HL-60 (cell line): ENCODE measurements at regions not wholly inside any gene's neighbourhood (a gene's known extent, or its start where the extent isn't known, plus 50 kb on each side); places are given as distances from the start of the nearest gene placed in this dataset.

Source experiments
- DNase-seq, 2 experiments: peaks; one replicate each; pipeline ENCODE4 v3.0.0-alpha.2; 2010 to 2020; ENCODE audit warnings: low read depth in 1 of 2, low spot score in 1 of 2
- H3K27ac ChIP-seq: fragments of 250-450 bp; sonication (Bioruptor Pico); replicated peaks from 2 replicates; pipeline ENCODE4 v1.5.1; 2020; ENCODE audit warnings: mild to moderate bottlenecking, moderate library complexity
- H3K27me3 ChIP-seq: fragments of 250-450 bp; sonication (Bioruptor Pico); 2 replicates; pipeline ENCODE4 v1.5.1; 2021; ENCODE audit warnings: mild to moderate bottlenecking, moderate library complexity; ENCODE audit not compliant: insufficient read depth, poor library complexity, severe bottlenecking
- H3K4me3 ChIP-seq: replicated peaks from 2 replicates; pipeline ENCODE4 v1.5.1; 2011; ENCODE audit warnings: mild to moderate bottlenecking, control low read depth, low read length; ENCODE audit not compliant: insufficient read depth
- GABPA ChIP-seq: IDR thresholded peaks from 2 replicates; pipeline ENCODE4 v1.6.1; 2012; ENCODE audit warnings: low read depth
- POLR2AphosphoS5 ChIP-seq: IDR thresholded peaks from 2 replicates; pipeline ENCODE4 v1.6.1; 2012; ENCODE audit warnings: low read depth
- SPI1 ChIP-seq: IDR thresholded peaks from 2 replicates; pipeline ENCODE4 v1.6.1; 2012; ENCODE audit warnings: low read depth, mild to moderate bottlenecking, borderline replicate concordance
- TF ChIP-seq, protein P1 (sequence below): IDR thresholded peaks from 2 replicates; pipeline ENCODE4 v1.6.1; 2012; ENCODE audit warnings: low read depth; ENCODE audit not compliant: insufficient replicate concordance
- TF ChIP-seq, protein P2 (sequence below): IDR thresholded peaks from one replicate; pipeline ENCODE4 v1.5.1; 2011; ENCODE audit warnings: low read length, control low read depth, inconsistent platforms; ENCODE audit not compliant: insufficient read depth

- TF ChIP-seq, protein P1, sequence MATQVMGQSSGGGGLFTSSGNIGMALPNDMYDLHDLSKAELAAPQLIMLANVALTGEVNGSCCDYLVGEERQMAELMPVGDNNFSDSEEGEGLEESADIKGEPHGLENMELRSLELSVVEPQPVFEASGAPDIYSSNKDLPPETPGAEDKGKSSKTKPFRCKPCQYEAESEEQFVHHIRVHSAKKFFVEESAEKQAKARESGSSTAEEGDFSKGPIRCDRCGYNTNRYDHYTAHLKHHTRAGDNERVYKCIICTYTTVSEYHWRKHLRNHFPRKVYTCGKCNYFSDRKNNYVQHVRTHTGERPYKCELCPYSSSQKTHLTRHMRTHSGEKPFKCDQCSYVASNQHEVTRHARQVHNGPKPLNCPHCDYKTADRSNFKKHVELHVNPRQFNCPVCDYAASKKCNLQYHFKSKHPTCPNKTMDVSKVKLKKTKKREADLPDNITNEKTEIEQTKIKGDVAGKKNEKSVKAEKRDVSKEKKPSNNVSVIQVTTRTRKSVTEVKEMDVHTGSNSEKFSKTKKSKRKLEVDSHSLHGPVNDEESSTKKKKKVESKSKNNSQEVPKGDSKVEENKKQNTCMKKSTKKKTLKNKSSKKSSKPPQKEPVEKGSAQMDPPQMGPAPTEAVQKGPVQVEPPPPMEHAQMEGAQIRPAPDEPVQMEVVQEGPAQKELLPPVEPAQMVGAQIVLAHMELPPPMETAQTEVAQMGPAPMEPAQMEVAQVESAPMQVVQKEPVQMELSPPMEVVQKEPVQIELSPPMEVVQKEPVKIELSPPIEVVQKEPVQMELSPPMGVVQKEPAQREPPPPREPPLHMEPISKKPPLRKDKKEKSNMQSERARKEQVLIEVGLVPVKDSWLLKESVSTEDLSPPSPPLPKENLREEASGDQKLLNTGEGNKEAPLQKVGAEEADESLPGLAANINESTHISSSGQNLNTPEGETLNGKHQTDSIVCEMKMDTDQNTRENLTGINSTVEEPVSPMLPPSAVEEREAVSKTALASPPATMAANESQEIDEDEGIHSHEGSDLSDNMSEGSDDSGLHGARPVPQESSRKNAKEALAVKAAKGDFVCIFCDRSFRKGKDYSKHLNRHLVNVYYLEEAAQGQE, result no peak
- no peak for TF ChIP-seq GABPA
- TF ChIP-seq, protein P2, sequence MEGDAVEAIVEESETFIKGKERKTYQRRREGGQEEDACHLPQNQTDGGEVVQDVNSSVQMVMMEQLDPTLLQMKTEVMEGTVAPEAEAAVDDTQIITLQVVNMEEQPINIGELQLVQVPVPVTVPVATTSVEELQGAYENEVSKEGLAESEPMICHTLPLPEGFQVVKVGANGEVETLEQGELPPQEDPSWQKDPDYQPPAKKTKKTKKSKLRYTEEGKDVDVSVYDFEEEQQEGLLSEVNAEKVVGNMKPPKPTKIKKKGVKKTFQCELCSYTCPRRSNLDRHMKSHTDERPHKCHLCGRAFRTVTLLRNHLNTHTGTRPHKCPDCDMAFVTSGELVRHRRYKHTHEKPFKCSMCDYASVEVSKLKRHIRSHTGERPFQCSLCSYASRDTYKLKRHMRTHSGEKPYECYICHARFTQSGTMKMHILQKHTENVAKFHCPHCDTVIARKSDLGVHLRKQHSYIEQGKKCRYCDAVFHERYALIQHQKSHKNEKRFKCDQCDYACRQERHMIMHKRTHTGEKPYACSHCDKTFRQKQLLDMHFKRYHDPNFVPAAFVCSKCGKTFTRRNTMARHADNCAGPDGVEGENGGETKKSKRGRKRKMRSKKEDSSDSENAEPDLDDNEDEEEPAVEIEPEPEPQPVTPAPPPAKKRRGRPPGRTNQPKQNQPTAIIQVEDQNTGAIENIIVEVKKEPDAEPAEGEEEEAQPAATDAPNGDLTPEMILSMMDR, result no peak
These were observed 101.8 kb downstream of the PTGS2 start for GRCh38 chr1:186578325-186579016.

DNA sequence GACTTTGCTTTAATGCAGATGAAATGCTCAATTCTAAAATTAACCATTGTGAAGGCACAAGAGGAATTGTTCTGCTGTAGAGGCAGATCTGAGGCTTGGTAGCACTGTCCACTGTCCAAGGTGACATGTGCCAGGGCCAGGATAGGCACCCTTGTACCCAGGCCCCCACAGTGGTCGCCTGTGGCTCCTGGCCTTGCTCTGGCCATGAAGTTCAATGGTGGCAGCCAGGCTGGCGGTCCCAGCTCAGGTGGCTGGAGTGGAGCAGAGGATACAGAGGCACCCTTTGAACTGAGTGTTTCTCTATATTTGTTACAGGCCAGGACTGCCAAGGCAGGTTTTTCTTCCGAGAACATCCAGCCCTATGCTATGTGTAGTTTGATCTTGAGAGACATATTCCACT, 102.6 kb downstream of the PTGS2 start:
- no peak overlapping the region for H3K27ac ChIP-seq
- TF ChIP-seq, protein P2, result no peak
- no peak for TF ChIP-seq GABPA
- no peak for TF ChIP-seq SPI1
- TF ChIP-seq, protein P1, result no peak
- TF ChIP-seq POLR2AphosphoS5, result no peak
- H3K4me3 ChIP-seq, result no peak overlapping the region
- DNase-seq, result no peak
- no peaks in the 10 kb centered on the region for H3K27me3 ChIP-seq

More at GRCh38 chr1:186578325-186579016, 101.8 kb downstream of the PTGS2 start:
- no peaks in the 10 kb centered on the region for H3K27me3 ChIP-seq
- H3K4me3 ChIP-seq, result no peak overlapping the region
- H3K27ac ChIP-seq, result no peak overlapping the region
- no peak for DNase-seq

- TF ChIP-seq, protein P2, result no peak
- TF ChIP-seq GABPA, result no peak
- TF ChIP-seq SPI1, result no peak
- TF ChIP-seq, protein P1, result no peak
- TF ChIP-seq POLR2AphosphoS5, result no peak
These were observed 103.0 kb downstream of the PTGS2 start for GRCh38 chr1:186577216-186577615.

More at GRCh38 chr1:186577216-186577615, 103.0 kb downstream of the PTGS2 start:
- Histone ChIP-seq H3K4me3 (no peak overlapping the region), H3K27me3 (no peaks in the 10 kb centered on the region), H3K27ac (no peak overlapping the region)
- no peak for DNase-seq
